PC-9 (cell line): ENCODE measurements at regions not wholly inside any gene's neighbourhood (a gene's known extent, or its start where the extent isn't known, plus 50 kb on each side); places are given as distances from the start of the nearest gene placed in this dataset.

ENCODE experiments used
- BruUV-seq: library from RNA; stranded (reverse); fragments of 400-500 nt; replicated peaks from 2 replicates; lab custom pipeline; 2021; lab: Mats Ljungman, UMichigan
- CTCF ChIA-PET: fragments of 300-600 bp; sonication (Branson Sonifier 250); formaldehyde crosslinking; loops from one replicate; lab custom pipeline; 2022; ENCODE audit warnings: antibody characterized with exemption; lab: Charles Lee
- POLR2A ChIA-PET: fragments of 300-600 bp; sonication (Branson Sonifier 250); formaldehyde crosslinking; loops from one replicate; lab custom pipeline; 2022; ENCODE audit warnings: antibody characterized with exemption; ENCODE audit not compliant: unreplicated experiment; lab: Charles Lee
- DNase-seq, 2 experiments: peaks; one replicate each; pipeline versions ENCODE4 v3.0.0 to v3.0.0-alpha.2; 2015 to 2022; ENCODE audit warnings: mixed read lengths in 1 of 2
- H2AFZ ChIP-seq: fragments of 200-600 bp; sonication (generic); 2 replicates; pipeline ENCODE4 v1.8.1; 2017; ENCODE audit warnings: antibody characterized with exemption
- H3F3A ChIP-seq: fragments of 200-600 bp; sonication (generic); 2 replicates; pipeline ENCODE4 v1.8.1; 2017; ENCODE audit warnings: antibody characterized with exemption, mild to moderate bottlenecking, low read depth; ENCODE audit not compliant: insufficient read depth
- H3K27ac ChIP-seq: fragments of 200-600 bp; sonication (generic); 2 replicates; pipeline ENCODE4 v1.6.1; 2016; ENCODE audit warnings: mixed run types
- H3K27me3 ChIP-seq: fragments of 200-600 bp; sonication (generic); 2 replicates; pipeline ENCODE4 v1.6.1; 2016; ENCODE audit warnings: low read depth, mixed run types; ENCODE audit not compliant: insufficient read depth
- H3K36me3 ChIP-seq: fragments of 200-600 bp; sonication (generic); 2 replicates; pipeline ENCODE4 v1.6.1; 2016; ENCODE audit warnings: low read depth, mixed run types
- H3K4me1 ChIP-seq: fragments of 200-600 bp; sonication (generic); replicated peaks from 2 replicates; pipeline ENCODE4 v1.6.1; 2016; ENCODE audit warnings: mixed run types; ENCODE audit not compliant: insufficient read depth
- H3K4me2 ChIP-seq: fragments of 200-600 bp; sonication (generic); 2 replicates; pipeline ENCODE4 v1.6.1; 2017; ENCODE audit warnings: mixed run types
- H3K4me3 ChIP-seq: fragments of 200-600 bp; sonication (generic); 2 replicates; pipeline ENCODE4 v1.6.1; 2016; ENCODE audit warnings: mixed run types
- H3K79me2 ChIP-seq: fragments of 200-600 bp; sonication (generic); 2 replicates; pipeline ENCODE4 v1.6.1; 2017; ENCODE audit warnings: low read depth, mixed run types
- H3K9me2 ChIP-seq: fragments of 200-600 bp; sonication (generic); 2 replicates; pipeline ENCODE4 v1.8.1; 2017; ENCODE audit warnings: mild to moderate bottlenecking; ENCODE audit not compliant: insufficient read depth
- H3K9me3 ChIP-seq: fragments of 200-600 bp; sonication (generic); 2 replicates; pipeline ENCODE4 v1.8.1; 2016; ENCODE audit warnings: low read depth; ENCODE audit not compliant: insufficient read depth
- H4K20me1 ChIP-seq: fragments of 200-600 bp; sonication (generic); 2 replicates; pipeline ENCODE4 v1.8.1; 2017; ENCODE audit not compliant: insufficient read depth
- CTCF ChIP-seq: fragments of 200-600 bp; sonication (generic); conservative IDR thresholded peaks from 2 replicates; pipeline ENCODE4 v1.6.1; 2017; ENCODE audit warnings: mixed run types, antibody characterized with exemption, mild to moderate bottlenecking, moderate library complexity
- EZH2 ChIP-seq: fragments of 200-600 bp; sonication (generic); IDR thresholded peaks from 2 replicates; pipeline ENCODE4 v1.8.0; 2017; ENCODE audit warnings: antibody characterized with exemption, low read depth
- intact Hi-C: fragments of 100-400 bp; cut with micrococcal nuclease; formaldehyde crosslinking; loops from one replicate; pipeline ENCODE4 v1.10.0; 2022; ENCODE audit not compliant: unreplicated experiment

- BruUV-seq, result no TSS peak
- POLR2A ChIA-PET, result no interaction called here
Observed at GRCh38 chr7:85875398-85875797, 688.5 kb upstream of the SEMA3D start.

DNA sequence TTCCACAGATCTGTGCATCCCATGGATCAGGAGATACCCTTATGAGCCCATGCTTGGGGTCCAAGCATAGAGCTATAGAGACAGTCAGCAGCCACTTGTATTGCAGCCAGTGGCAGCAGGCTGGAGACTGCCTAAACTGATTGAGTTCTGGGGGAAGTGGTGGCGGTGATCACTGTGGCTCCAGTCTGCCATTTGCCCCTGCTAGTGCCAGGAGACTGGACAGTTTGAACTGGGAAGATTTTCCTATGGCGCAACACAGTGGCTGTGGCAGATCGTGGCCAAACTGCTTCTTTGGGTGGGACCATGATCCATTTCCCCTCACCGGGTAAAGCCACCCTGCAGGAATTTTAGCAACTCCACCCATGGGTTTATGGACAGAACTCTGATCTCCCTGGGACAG, 679.7 kb upstream of the SEMA3D start:
- Histone ChIP-seq H3K9me2 (no peaks in the 10 kb centered on the region), H3K9me3 (no peaks in the 10 kb centered on the region), H3K4me2 (no peak overlapping the region), H3K27me3 (no peaks in the 10 kb centered on the region), H2AFZ (no peak overlapping the region), H3K27ac (no peak overlapping the region), H3K4me1 (no peaks in the 10 kb centered on the region), H4K20me1 (no peaks in the 10 kb centered on the region), H3F3A (no peaks in the 10 kb centered on the region), H3K36me3 (no peaks in the 10 kb centered on the region), H3K79me2 (no peaks in the 10 kb centered on the region), H3K4me3 (no peak overlapping the region)
- ChIA-PET CTCF (no interaction called here), POLR2A (no interaction called here)
- TF ChIP-seq CTCF, result no peak
- BruUV-seq, result no TSS peak
- intact Hi-C loops, result no loop called here
- no peak for DNase-seq

More at GRCh38 chr7:85875398-85875797, 688.5 kb upstream of the SEMA3D start:
- TF ChIP-seq CTCF (no peak), EZH2 (no peak)
- no peaks in the 10 kb centered on the region for H3K36me3 ChIP-seq
- no peaks in the 10 kb centered on the region for H4K20me1 ChIP-seq
- no peak overlapping the region for H3K4me3 ChIP-seq
- H2AFZ ChIP-seq, result no peak overlapping the region
- H3F3A ChIP-seq, result no peaks in the 10 kb centered on the region
- H3K27ac ChIP-seq, result no peak overlapping the region
- CTCF ChIA-PET, result no interaction called here
- no peak overlapping the region for H3K4me2 ChIP-seq
- DNase-seq, result no peak
- no peaks in the 10 kb centered on the region for H3K9me3 ChIP-seq
- no peaks in the 10 kb centered on the region for H3K27me3 ChIP-seq
- H3K9me2 ChIP-seq, result no peaks in the 10 kb centered on the region
- H3K79me2 ChIP-seq, result no peaks in the 10 kb centered on the region
- no peaks in the 10 kb centered on the region for H3K4me1 ChIP-seq
- intact Hi-C loops, result no loop called here

DNA sequence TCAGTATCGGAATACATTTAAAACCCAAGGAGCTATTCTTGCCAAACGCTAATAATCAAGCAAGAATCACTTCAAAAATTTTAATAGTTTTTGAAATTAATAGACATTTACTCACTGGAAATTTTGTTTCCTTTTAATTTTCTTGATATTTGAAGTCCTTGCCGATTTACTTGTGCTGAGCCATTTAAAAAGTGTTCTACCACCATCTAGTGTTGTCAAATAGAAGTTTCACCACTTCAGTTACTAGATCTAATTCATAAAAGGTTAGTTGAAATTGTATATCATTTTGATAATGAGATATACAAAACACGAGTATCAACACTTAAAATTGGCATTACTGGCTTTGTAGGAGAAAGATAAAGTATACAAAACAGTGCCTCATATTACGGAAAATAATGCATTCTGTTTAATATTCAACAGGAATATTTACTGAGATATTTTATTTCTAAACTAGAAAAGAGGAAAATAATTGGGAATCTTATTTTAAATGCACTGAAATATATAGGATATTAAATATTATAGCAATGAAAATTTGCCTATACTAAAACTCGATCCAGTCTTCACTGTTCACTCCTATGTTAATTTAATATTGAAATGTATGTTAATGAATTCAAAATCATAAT, 664.8 kb upstream of the SEMA3D start:
- no peaks in the 10 kb centered on the region for H3K9me2 ChIP-seq
- no peaks in the 10 kb centered on the region for H3K4me1 ChIP-seq
- no peaks in the 10 kb centered on the region for H3F3A ChIP-seq
- TF ChIP-seq CTCF (peak; percentile 60), EZH2 (no peak)
- DNase-seq, result no peak
- no peak overlapping the region for H3K4me3 ChIP-seq
- no peak overlapping the region for H3K27ac ChIP-seq
- BruUV-seq, result no TSS peak
- ChIA-PET POLR2A (no interaction called here), CTCF (no interaction called here)
- intact Hi-C loops, result loop anchor here (1.0 kb wide), 2 partner anchors 810 to 820 kb away; no protein-coding TSS in a partner anchor
- no peaks in the 10 kb centered on the region for H3K36me3 ChIP-seq
- H4K20me1 ChIP-seq, result no peaks in the 10 kb centered on the region
- H3K4me2 ChIP-seq, result no peak overlapping the region
- H2AFZ ChIP-seq, result no peak overlapping the region
- H3K79me2 ChIP-seq, result no peaks in the 10 kb centered on the region
- H3K27me3 ChIP-seq, result no peaks in the 10 kb centered on the region
- H3K9me3 ChIP-seq, result no peaks in the 10 kb centered on the region
